Endodermal cell (in vitro differentiated cells): ENCODE measurements at regions not wholly inside any gene's neighbourhood (a gene's known extent, or its start where the extent isn't known, plus 50 kb on each side); places are given as distances from the start of the nearest gene placed in this dataset.

Experiments
- DNase-seq: peaks from one replicate; pipeline ENCODE4 v3.0.0-alpha.2; 2017
- H3K27ac ChIP-seq: 2 replicates; pipeline ENCODE4 v1.5.1; 2013; ENCODE audit warnings: mild to moderate bottlenecking, low read depth, low read length, moderate library complexity
- H3K27me3 ChIP-seq: 2 replicates; pipeline ENCODE4 v1.6.1; 2013; ENCODE audit warnings: mild to moderate bottlenecking, low read length, moderate library complexity; ENCODE audit not compliant: insufficient read depth, control insufficient read depth, poor library complexity, severe bottlenecking
- H3K36me3 ChIP-seq: 2 replicates; pipeline ENCODE4 v1.7.0; 2013; ENCODE audit warnings: mild to moderate bottlenecking, low read length, moderate library complexity; ENCODE audit not compliant: control insufficient read depth, insufficient read depth
- H3K4me1 ChIP-seq: one replicate; pipeline ENCODE4 v1.7.0; 2013; ENCODE audit warnings: low read length; ENCODE audit not compliant: control insufficient read depth, insufficient read depth
- H3K4me3 ChIP-seq: 2 replicates; pipeline ENCODE4 v1.5.1; 2013; ENCODE audit warnings: mild to moderate bottlenecking, low read length, moderate library complexity
- H3K9ac ChIP-seq: 2 replicates; pipeline ENCODE4 v1.6.1; 2013; ENCODE audit warnings: mild to moderate bottlenecking, low read length, moderate library complexity; ENCODE audit not compliant: poor library complexity, severe bottlenecking; ENCODE audit errors: extremely low read depth
- H3K9me3 ChIP-seq: 2 replicates; pipeline ENCODE4 v1.6.1; 2013; ENCODE audit warnings: mild to moderate bottlenecking, low read length, moderate library complexity; ENCODE audit not compliant: control insufficient read depth
- H3K27ac Mint-ChIP-seq: 2 replicates; pipeline ENCODE4 v1.8.0; 2020; ENCODE audit warnings: mixed read lengths
- H3K27me3 Mint-ChIP-seq: 2 replicates; pipeline ENCODE4 v1.8.0; 2021; ENCODE audit warnings: mild to moderate bottlenecking, mixed read lengths; ENCODE audit not compliant: insufficient read depth
- H3K36me3 Mint-ChIP-seq: 2 replicates; pipeline ENCODE4 v1.8.0; 2020; ENCODE audit warnings: low read depth, mixed read lengths
- H3K4me1 Mint-ChIP-seq: 2 replicates; pipeline ENCODE4 v1.8.0; 2020; ENCODE audit warnings: mixed read lengths
- H3K4me3 Mint-ChIP-seq: 2 replicates; pipeline ENCODE4 v1.8.0; 2020; ENCODE audit warnings: mild to moderate bottlenecking, moderate library complexity, mixed read lengths
- H3K9me3 Mint-ChIP-seq: 2 replicates; pipeline ENCODE4 v1.8.0; 2020; ENCODE audit warnings: mild to moderate bottlenecking, mixed read lengths
- WGBS, 2 experiments: methylation state at CpG; one replicate each; pipeline versions ENCODE4 v1.1.5 to v1.1.7; 2013; ENCODE audit warnings: missing lambda C conversion rate in 2 of 2, mixed read lengths in 1 of 2; ENCODE audit not compliant: insufficient coverage in 1 of 2, insufficient read length in 1 of 2; 5-methylcytosine and 5-hydroxymethylcytosine counted together
- TF ChIP-seq, protein P1 (sequence below): fragments of 200-600 bp; sonication (generic); conservative IDR thresholded peaks from 2 replicates; pipeline ENCODE4 v1.5.0; 2021; ENCODE audit warnings: antibody characterized with exemption, mild to moderate bottlenecking

DNA sequence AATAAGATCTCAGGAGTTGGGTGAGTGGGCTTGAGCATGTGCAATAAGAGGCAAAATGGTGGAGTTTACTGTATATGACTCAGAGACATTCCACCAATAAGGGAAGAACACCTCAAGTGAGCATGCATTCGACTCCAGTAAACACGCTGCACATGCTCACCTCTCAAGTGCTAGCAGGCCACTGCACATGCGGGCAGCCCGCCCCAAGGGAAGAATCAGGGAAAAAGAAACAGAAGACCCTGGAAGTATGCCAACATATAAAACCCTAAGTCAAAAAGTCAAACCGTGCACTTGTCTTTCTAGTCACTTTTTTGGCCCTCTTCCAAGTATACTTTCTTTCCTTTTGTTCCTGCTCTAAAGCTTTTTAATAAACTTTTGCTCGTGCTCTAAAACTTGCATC, 245.3 kb upstream of the RASA1 start:
- no peak overlapping the region for H3K9ac ChIP-seq
- DNase-seq = no peak
- Mint-ChIP-seq H3K36me3 (no peaks in the 10 kb centered on the region), H3K27me3 (no peaks in the 10 kb centered on the region), H3K27ac (no peak overlapping the region), H3K9me3 (no peaks in the 10 kb centered on the region), H3K4me3 (no peak overlapping the region), H3K4me1 (peaks cover 17% of the 10 kb centered on the region)
- no peaks in the 10 kb centered on the region for H3K9me3 ChIP-seq
- H3K36me3 ChIP-seq = no peaks in the 10 kb centered on the region
- no peaks in the 10 kb centered on the region for H3K4me1 ChIP-seq
- no peak overlapping the region for H3K4me3 ChIP-seq
- TF ChIP-seq, protein P1, sequence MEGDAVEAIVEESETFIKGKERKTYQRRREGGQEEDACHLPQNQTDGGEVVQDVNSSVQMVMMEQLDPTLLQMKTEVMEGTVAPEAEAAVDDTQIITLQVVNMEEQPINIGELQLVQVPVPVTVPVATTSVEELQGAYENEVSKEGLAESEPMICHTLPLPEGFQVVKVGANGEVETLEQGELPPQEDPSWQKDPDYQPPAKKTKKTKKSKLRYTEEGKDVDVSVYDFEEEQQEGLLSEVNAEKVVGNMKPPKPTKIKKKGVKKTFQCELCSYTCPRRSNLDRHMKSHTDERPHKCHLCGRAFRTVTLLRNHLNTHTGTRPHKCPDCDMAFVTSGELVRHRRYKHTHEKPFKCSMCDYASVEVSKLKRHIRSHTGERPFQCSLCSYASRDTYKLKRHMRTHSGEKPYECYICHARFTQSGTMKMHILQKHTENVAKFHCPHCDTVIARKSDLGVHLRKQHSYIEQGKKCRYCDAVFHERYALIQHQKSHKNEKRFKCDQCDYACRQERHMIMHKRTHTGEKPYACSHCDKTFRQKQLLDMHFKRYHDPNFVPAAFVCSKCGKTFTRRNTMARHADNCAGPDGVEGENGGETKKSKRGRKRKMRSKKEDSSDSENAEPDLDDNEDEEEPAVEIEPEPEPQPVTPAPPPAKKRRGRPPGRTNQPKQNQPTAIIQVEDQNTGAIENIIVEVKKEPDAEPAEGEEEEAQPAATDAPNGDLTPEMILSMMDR = no peak
- H3K27ac ChIP-seq = no peak overlapping the region
- WGBS, 2 experiments = 93 to 94% methylated on average over 6 of the region's 6 CpGs
- no peaks in the 10 kb centered on the region for H3K27me3 ChIP-seq

DNA sequence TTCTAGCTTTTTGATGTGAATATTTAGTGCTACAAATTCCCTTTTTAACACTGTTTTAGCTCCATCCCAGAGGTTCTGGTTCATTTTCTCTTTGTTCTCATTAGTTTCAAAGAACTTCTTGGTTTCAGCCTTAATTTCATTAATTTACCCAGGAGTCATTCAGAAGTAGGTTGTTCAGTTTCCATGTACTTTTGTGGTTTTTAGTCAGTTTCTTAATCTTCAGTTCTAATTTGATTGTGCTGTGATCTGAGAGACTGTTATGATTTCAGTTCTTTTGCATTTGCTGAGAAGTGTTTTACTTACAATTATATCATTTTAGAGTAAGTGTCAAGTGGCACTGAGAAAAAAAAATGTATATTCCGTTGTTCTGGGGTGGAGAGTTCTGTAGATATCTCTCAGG, 240.1 kb upstream of the RASA1 start:
- Histone ChIP-seq H3K9ac (no peak overlapping the region), H3K4me1 (peaks cover 10% of the 10 kb centered on the region), H3K9me3 (no peaks in the 10 kb centered on the region), H3K36me3 (no peaks in the 10 kb centered on the region), H3K27me3 (no peaks in the 10 kb centered on the region), H3K4me3 (no peak overlapping the region), H3K27ac (no peak overlapping the region)
- no peaks in the 10 kb centered on the region for H3K27me3 Mint-ChIP-seq
- H3K9me3 Mint-ChIP-seq = peaks cover 11% of the 10 kb centered on the region
- DNase-seq = no peak
- no peaks in the 10 kb centered on the region for H3K36me3 Mint-ChIP-seq
- H3K4me3 Mint-ChIP-seq = no peak overlapping the region
- 83 to 100% methylated on average over 1 of the region's 1 CpG for WGBS, 2 experiments
- TF ChIP-seq, protein P1 = no peak
- no peak overlapping the region for H3K27ac Mint-ChIP-seq
- peaks cover 5% of the 10 kb centered on the region for H3K4me1 Mint-ChIP-seq

DNA sequence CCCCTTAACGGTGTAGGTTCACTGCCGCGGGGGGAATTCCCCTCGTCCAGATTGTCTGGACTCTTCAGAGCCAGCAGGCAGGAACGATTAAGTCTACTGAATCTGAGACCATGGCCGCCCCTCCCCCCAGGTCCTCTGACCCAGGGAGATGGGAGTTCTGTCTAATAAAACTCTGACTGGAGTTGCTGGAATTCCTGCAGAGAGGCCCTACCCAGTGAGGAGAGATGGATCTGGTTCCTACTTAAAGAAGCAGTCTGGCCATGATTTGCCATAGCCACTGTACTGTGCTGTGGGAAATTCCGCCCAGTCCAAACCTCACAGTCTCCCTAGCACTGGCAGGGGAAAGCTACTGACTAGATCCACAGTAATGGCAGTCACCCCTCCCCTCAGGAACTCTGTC, 237.7 kb upstream of the RASA1 start:
- no peak overlapping the region for H3K9ac ChIP-seq
- no peaks in the 10 kb centered on the region for H3K9me3 ChIP-seq
- Mint-ChIP-seq H3K27ac (no peak overlapping the region), H3K27me3 (no peaks in the 10 kb centered on the region), H3K36me3 (no peaks in the 10 kb centered on the region), H3K9me3 (peaks cover 11% of the 10 kb centered on the region), H3K4me3 (no peak overlapping the region), H3K4me1 (peaks cover 13% of the 10 kb centered on the region)
- TF ChIP-seq, protein P1 = no peak
- no peak for DNase-seq
- peak overlapping the region; percentile 25 for H3K4me3 ChIP-seq
- peaks cover 19% of the 10 kb centered on the region for H3K4me1 ChIP-seq
- H3K27me3 ChIP-seq = no peaks in the 10 kb centered on the region
- no peak overlapping the region for H3K27ac ChIP-seq
- WGBS, 2 experiments = 93 to 94% methylated on average over 3 to 7 of the region's 7 CpGs
- no peaks in the 10 kb centered on the region for H3K36me3 ChIP-seq
